Suppressor macrophage treated with lipopolysaccharide for 1 hour (primary cell): ENCODE measurements at regions not wholly inside any gene's neighbourhood (a gene's known extent, or its start where the extent isn't known, plus 50 kb on each side); places are given as distances from the start of the nearest gene placed in this dataset.
A peak's percentile ranks its signal among the peaks of the same experiment; 100 is the strongest.

Source experiments
- DNase-seq, 3 donors: peaks; one replicate each; pipeline ENCODE4 v3.0.0-alpha.2; 2020 to 2022

DNA sequence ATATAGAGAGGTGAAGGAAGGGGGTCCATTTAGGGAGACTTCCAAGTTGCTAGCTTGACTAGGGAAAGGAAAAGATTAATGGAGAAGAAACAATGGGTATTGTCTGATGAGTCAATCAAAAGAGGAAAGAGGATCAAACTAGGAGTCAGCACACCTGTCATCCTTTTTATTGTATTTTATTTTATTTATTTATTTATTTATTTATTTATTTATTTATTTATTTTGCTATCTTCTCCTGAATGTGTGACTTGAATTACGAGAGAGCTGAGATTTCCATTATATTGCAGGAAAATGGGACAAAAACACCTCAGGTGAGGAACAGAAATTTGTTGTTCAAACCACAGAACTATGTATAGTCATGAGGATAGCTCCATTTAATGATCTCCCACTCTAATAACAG is 58.9 kb downstream of the NUDT11 start:
- no peak for DNase-seq

DNA sequence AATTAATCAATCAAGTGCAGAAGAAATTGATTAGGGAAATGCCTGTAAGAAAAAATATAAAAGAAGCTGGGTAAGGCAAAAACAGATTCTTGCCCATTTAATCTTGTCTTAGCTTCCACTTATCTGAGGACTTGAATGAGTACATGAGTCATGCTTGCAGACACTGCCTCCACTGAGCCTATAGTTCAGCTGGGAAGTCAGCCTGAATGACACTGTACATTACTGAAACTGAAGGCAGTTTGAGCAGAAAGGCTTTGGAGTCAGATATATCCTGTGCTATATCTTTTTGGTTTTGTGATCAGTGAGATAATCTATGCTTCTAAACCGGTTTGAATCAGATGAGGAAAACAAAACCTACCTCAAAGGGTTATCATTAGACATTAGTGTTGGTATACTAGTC is 61.3 kb downstream of the NUDT11 start:
- DNase-seq: no peak

DNA sequence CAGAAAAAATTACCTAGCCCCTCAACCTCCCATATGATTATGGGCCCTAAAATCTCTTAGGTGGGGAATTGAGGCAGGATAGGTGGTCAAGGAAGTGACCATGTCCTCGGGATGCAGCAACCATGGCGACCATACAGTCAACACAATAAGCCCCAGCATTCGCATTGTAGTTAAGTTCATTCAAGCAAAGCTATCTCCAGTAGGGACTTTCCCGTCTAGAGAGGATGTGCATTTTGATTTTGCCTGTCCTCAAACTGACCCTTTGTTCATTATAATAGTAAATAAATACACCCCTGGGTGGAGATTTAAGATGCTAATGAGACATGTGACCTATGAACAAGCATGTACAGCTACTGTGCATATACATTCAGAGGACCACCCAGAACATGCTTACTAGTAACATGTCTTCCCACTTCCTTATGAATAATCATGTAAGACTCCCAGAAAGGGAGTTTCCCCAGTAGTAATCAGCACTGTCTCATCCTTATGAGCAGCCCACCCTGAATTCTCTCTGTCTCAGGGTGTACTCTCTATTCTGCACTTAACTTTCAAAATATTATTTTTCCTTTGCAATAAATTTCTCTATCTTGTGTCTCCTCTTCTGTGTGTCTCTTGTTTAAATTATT is 74.3 kb downstream of the NUDT11 start:
- no peak for DNase-seq

DNA sequence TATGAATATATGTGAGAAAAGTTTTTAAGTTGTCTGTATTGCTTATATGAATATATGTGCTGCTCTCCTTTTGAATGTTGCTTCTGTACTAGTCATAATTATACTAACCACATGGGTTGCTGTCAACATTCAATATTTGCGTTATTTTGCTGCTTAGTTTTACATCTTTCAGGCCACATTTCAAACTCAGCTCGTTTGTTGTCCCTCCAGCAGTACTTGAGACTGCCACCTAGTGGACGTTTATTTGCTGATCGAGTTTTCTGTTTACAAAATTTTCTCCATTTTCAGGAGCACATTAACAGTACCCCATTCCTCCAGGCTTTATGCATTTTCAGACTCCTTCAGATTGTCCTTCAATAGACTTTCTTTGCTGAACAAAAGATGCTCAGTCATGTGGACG is 75.8 kb downstream of the NUDT11 start:
- peak; percentile 25 to 58 (median 55) for DNase-seq

DNA sequence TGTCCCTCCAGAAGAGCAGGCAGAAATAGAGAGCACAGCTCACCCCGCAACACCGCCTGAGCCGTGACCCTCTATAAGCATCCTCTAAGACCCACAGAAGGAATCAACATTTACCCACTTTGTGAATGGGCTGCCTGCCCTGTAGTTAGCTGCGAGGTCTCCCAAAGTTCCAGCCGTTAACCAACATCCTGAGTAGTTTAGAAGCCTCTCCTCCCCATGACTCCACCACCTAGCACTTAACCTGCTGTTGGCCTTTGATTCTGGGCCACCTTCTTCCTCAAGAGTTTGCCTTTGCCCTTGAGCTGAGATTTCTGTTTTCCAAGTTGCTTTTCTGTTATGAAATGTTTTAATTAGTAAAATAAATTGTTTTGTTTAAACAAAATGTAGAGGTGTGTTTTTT is 75.8 kb downstream of the NUDT10 start:
- no peak for DNase-seq

DNA sequence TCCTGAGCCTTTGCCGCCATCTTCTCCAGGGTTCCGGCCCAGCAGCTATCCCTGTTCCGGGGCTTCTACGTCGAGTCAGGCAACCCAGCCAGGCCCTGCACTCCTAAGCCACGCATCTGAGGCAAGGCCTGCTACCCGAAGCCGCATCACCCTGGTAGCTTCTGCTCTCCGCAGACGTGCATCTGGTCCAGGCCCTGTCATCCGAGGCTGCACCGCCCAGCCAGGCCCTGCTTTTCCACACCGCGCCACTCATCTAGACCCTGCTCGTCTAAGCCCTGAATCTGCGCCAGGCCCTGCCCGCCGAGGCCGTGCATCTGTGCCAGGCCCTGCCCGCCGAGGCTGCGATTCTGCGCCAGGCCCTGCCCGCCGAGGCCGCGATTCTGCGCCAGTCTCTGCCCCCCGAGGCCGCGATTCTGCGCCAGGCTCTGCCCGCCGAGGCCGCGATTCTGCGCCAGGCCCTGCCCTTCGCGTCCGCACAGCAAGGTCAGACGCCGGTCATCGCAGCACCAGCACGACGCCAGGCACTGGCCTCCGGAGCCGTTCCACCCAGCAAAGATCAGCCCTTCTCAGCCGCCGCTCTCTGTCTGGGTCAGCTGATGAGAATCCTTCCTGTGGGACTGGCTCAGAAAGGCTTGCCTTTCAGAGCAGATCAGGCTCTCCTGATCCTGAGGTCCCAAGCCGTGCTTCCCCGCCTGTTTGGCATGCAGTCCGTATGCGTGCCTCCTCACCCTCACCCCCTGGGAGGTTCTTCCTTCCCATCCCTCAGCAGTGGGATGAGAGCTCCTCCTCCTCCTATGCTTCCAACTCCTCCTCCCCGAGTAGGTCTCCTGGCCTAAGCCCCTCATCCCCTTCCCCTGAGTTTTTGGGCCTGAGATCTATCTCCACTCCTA is 75.1 kb downstream of the NUDT10 start:
- no peak for DNase-seq

DNA sequence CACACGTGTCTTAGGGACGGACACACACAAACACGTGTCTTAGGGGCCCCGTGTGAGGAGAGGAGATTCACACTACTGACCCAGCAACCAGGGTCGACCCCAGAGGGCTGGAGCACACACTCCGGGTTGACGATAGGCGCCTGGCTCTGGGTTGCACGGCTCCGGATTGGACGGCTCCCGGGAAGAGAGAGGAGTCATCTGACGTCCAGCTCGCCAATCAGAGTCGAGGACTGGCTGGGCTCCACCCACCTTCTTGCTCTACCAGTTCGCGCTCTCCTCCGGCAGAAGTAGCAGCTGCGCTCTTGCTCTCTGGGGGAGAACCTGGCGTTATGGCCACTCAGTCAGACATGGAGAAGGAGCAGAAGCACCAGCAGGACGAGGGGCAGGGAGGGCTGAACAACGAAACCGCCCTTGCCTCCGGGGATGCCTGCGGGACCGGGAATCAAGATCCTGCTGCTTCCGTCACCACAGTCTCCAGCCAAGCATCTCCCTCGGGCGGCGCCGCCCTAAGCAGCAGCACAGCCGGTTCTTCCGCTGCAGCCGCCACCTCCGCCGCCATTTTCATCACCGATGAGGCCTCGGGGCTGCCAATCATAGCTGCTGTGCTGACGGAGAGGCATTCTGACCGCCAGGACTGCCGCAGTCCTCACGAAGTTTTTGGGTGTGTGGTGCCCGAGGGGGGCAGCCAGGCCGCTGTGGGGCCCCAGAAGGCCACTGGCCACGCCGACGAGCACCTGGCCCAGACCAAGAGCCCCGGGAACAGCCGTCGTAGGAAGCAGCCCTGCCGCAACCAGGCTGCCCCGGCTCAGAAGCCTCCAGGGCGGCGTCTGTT is 74.3 kb downstream of the NUDT10 start:
- no peak for DNase-seq

DNA sequence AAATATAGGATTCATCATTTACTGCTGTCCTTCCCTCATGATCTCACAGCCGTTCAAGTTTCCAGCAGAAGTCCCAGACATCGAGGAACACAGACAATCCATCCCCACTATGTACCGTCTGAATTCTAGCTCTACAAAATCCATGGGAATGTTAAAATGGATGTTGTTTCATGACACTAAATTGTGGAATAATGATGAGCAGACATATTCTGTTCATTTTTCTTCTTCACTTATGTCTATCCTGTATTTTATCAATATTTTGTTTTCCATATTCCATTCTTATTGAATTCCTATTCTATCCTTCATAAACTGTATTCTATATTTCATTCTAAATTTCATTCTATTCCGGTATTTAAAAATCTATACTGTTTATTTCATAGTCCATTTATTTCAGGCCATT is 71.8 kb downstream of the NUDT10 start:
- DNase-seq: no peak

GRCh38 chrX:51395810-51396728 is 63.4 kb downstream of the NUDT10 start:
- DNase-seq: peak in 1 of 3 donors; percentile 3

- DNase-seq: no peak
Measured at GRCh38 chrX:51395480-51395809, 62.8 kb downstream of the NUDT10 start.
